Fibroblast of lung (primary cell): ENCODE measurements at regions not wholly inside any gene's neighbourhood (a gene's known extent, or its start where the extent isn't known, plus 50 kb on each side); places are given as distances from the start of the nearest gene placed in this dataset.
A peak's percentile ranks its signal among the peaks of the same experiment; 100 is the strongest.

Experiments used
- DNase-seq, 2 donors: peaks; one replicate each; pipeline versions ENCODE4 v3.0.0 to v3.0.0-alpha.2; 2010; ENCODE audit warnings: low read depth in 2 of 2
- H2AFZ ChIP-seq: 2 replicates; pipeline ENCODE4 v1.5.1; 2012; ENCODE audit warnings: low read length, control low read depth, inconsistent platforms
- H3K27ac ChIP-seq: 2 replicates; pipeline ENCODE4 v1.5.1; 2011; ENCODE audit warnings: low read length, control low read depth; ENCODE audit not compliant: insufficient read depth
- H3K27me3 ChIP-seq: 2 replicates; pipeline ENCODE4 v1.5.1; 2011; ENCODE audit warnings: mild to moderate bottlenecking, low read length; ENCODE audit not compliant: control insufficient read depth, insufficient read depth
- H3K36me3 ChIP-seq: 2 replicates; pipeline ENCODE4 v1.5.1; 2011; ENCODE audit warnings: low read length; ENCODE audit not compliant: control insufficient read depth, insufficient read depth
- H3K4me1 ChIP-seq: 2 replicates; pipeline ENCODE4 v1.5.1; 2011; ENCODE audit warnings: low read length; ENCODE audit not compliant: control insufficient read depth, insufficient read depth; ENCODE audit errors: extremely low read depth
- H3K4me2 ChIP-seq: 2 replicates; pipeline ENCODE4 v1.5.1; 2011; ENCODE audit warnings: low read length, control low read depth; ENCODE audit not compliant: insufficient read depth; ENCODE audit errors: extremely low read depth
- H3K4me3 ChIP-seq, 4 experiments: fragments of 200-600 bp in 1 of 4; sonication (generic) in 1 of 4; replicated peaks in 1 of 4; 2 replicates each; pipeline ENCODE4 v1.5.1; 2011 to 2016; ENCODE audit warnings: low read length in 4 of 4, low read depth in 3 of 4, mild to moderate bottlenecking in 3 of 4, control low read depth in 2 of 4, inconsistent platforms in 1 of 4, mixed read lengths in 1 of 4; ENCODE audit not compliant: insufficient read depth in 1 of 4; ENCODE audit errors: control extremely low read depth in 1 of 4
- H3K79me2 ChIP-seq: 2 replicates; pipeline ENCODE4 v1.5.1; 2012; ENCODE audit warnings: mild to moderate bottlenecking, low read length, inconsistent platforms; ENCODE audit not compliant: control insufficient read depth, insufficient read depth
- H3K9ac ChIP-seq: 2 replicates; pipeline ENCODE4 v1.5.1; 2011; ENCODE audit warnings: mild to moderate bottlenecking, low read length, control low read depth; ENCODE audit not compliant: insufficient read depth
- H3K9me3 ChIP-seq: 2 replicates; pipeline ENCODE4 v1.5.1; 2012; ENCODE audit warnings: low read depth, low read length; ENCODE audit not compliant: control insufficient read depth, insufficient read depth
- H4K20me1 ChIP-seq: 2 replicates; pipeline ENCODE4 v1.5.1; 2011; ENCODE audit warnings: low read length; ENCODE audit not compliant: control insufficient read depth, insufficient read depth; ENCODE audit errors: extremely low read depth
- CTCF ChIP-seq, 2 donors: IDR thresholded peaks in 1 of 2; conservative IDR thresholded peaks in 1 of 2; 1 replicate in 1 of 2; 2 replicates in 1 of 2; pipeline ENCODE4 v1.5.1; 2011 to 2012; ENCODE audit warnings: low read length in 2 of 2, control low read depth in 1 of 2, inconsistent platforms in 1 of 2, low read depth in 1 of 2, mild to moderate bottlenecking in 1 of 2
- EZH2 ChIP-seq: IDR thresholded peaks from 2 replicates; pipeline ENCODE4 v1.5.1; 2012; ENCODE audit warnings: low read length, control low read depth, mild to moderate bottlenecking; ENCODE audit errors: missing control alignments

- DNase-seq: peak in 1 of 2 donors; percentile 77
- no peaks in the 10 kb centered on the region for H3K36me3 ChIP-seq
- H3K9me3 ChIP-seq: no peaks in the 10 kb centered on the region
- H3K27ac ChIP-seq: no peak overlapping the region
- H3K27me3 ChIP-seq: no peaks in the 10 kb centered on the region
- H2AFZ ChIP-seq: no peak overlapping the region
- peaks cover 3% of the 10 kb centered on the region for H3K4me1 ChIP-seq
- H3K9ac ChIP-seq: no peak overlapping the region
- no peaks in the 10 kb centered on the region for H3K79me2 ChIP-seq
- peak overlapping the region; percentile 1 for H3K4me2 ChIP-seq
- TF ChIP-seq CTCF (conservative IDR thresholded peaks at IDR 0.05 in 1 of 2, IDR thresholded peaks at IDR 0.05 in 1 of 2; ENCODE audit: low read depth in 1 of 2, low read length in 2 of 2): no peak
- no peaks in the 10 kb centered on the region for H4K20me1 ChIP-seq
- no peak overlapping the region for H3K4me3 ChIP-seq
Measured at GRCh38 chr13:97798836-97799235, 154.6 kb upstream of the IPO5 start.

GRCh38 chr13:97802213-97802612 lies 151.3 kb upstream of the IPO5 start:
- Histone ChIP-seq H3K79me2 (no peaks in the 10 kb centered on the region), H3K4me2 (no peak overlapping the region), H3K36me3 (no peaks in the 10 kb centered on the region), H4K20me1 (no peaks in the 10 kb centered on the region), H3K4me1 (peaks cover 3% of the 10 kb centered on the region), H3K4me3 (no peak overlapping the region), H3K9me3 (no peaks in the 10 kb centered on the region), H2AFZ (no peak overlapping the region), H3K27me3 (no peaks in the 10 kb centered on the region), H3K9ac (no peak overlapping the region), H3K27ac (no peak overlapping the region)
- no peak for DNase-seq
- TF ChIP-seq CTCF (conservative IDR thresholded peaks at IDR 0.05 in 1 of 2, IDR thresholded peaks at IDR 0.05 in 1 of 2; ENCODE audit: low read depth in 1 of 2, low read length in 2 of 2): no peak
- TF ChIP-seq EZH2: no peak

- Histone ChIP-seq H4K20me1 (no peaks in the 10 kb centered on the region), H2AFZ (no peak overlapping the region), H3K9ac (no peak overlapping the region), H3K4me3 (no peak overlapping the region), H3K36me3 (no peaks in the 10 kb centered on the region), H3K4me1 (no peaks in the 10 kb centered on the region), H3K79me2 (no peaks in the 10 kb centered on the region), H3K4me2 (no peak overlapping the region), H3K9me3 (no peaks in the 10 kb centered on the region), H3K27ac (no peak overlapping the region), H3K27me3 (no peaks in the 10 kb centered on the region)
- no peak for TF ChIP-seq CTCF (conservative IDR thresholded peaks at IDR 0.05 in 1 of 2, IDR thresholded peaks at IDR 0.05 in 1 of 2; ENCODE audit: low read depth in 1 of 2, low read length in 2 of 2)
- TF ChIP-seq EZH2: no peak
- peak; percentile 6 to 45 for DNase-seq
Measured at GRCh38 chr13:97809576-97809975, 143.9 kb upstream of the IPO5 start.
